ENCODE measurements at regions not wholly inside any gene's neighbourhood (a gene's known extent, or its start where the extent isn't known, plus 50 kb on each side); places are given as distances from the start of the nearest gene placed in this dataset.

- TF ChIP-seq POLR2A (IDR thresholded peaks at IDR 0.05) (no peak), CTCF (IDR thresholded peaks at IDR 0.05) (no peak)
Observed at GRCh38 chr20:62569615-62570014, 72.7 kb upstream of the SLCO4A1 start.

Measured in lower leg skin (tissue), 3 donors.